Fibroblast of the aortic adventitia (primary cell): ENCODE measurements at regions not wholly inside any gene's neighbourhood (a gene's known extent, or its start where the extent isn't known, plus 50 kb on each side); places are given as distances from the start of the nearest gene placed in this dataset.

Experiments
- DNase-seq: peaks from one replicate; pipeline ENCODE4 v3.0.0-alpha.2; 2010; ENCODE audit warnings: low read depth
- H3K4me3 ChIP-seq: 2 replicates; pipeline ENCODE4 v1.5.1; 2011; ENCODE audit warnings: low read depth, mild to moderate bottlenecking, control low read depth, low read length, moderate library complexity
- CTCF ChIP-seq: IDR thresholded peaks from 2 replicates; pipeline ENCODE4 v1.5.1; 2011; ENCODE audit warnings: mild to moderate bottlenecking, low read length, control low read depth, inconsistent platforms; ENCODE audit not compliant: insufficient read depth

- TF ChIP-seq CTCF: no peak
- no peak overlapping the region for H3K4me3 ChIP-seq
- DNase-seq: peak; percentile 50
These were observed 121.7 kb downstream of the NREP start for GRCh38 chr5:111635151-111635902.

GRCh38 chr5:111631328-111631727, 119.0 kb upstream of the STARD4 start:
- H3K4me3 ChIP-seq: no peak overlapping the region
- no peak for TF ChIP-seq CTCF
- DNase-seq: no peak

- peak; percentile 58 for DNase-seq
- H3K4me3 ChIP-seq: no peak overlapping the region
- TF ChIP-seq CTCF: no peak
These were observed 116.6 kb upstream of the STARD4 start for GRCh38 chr5:111628901-111629300.

- no peak for TF ChIP-seq CTCF
- no peak for DNase-seq
- no peak overlapping the region for H3K4me3 ChIP-seq
These were observed 115.5 kb upstream of the STARD4 start for GRCh38 chr5:111627862-111628261.

- TF ChIP-seq CTCF: no peak
- no peak overlapping the region for H3K4me3 ChIP-seq
- DNase-seq: no peak
These were observed 114.3 kb upstream of the STARD4 start for GRCh38 chr5:111626473-111627148.

GRCh38 chr5:111618623-111619271, 106.4 kb upstream of the STARD4 start:
- no peak for TF ChIP-seq CTCF
- H3K4me3 ChIP-seq: no peak overlapping the region
- no peak for DNase-seq
